ENCODE measurements at regions not wholly inside any gene's neighbourhood (a gene's known extent, or its start where the extent isn't known, plus 50 kb on each side); places are given as distances from the start of the nearest gene placed in this dataset.

DNA sequence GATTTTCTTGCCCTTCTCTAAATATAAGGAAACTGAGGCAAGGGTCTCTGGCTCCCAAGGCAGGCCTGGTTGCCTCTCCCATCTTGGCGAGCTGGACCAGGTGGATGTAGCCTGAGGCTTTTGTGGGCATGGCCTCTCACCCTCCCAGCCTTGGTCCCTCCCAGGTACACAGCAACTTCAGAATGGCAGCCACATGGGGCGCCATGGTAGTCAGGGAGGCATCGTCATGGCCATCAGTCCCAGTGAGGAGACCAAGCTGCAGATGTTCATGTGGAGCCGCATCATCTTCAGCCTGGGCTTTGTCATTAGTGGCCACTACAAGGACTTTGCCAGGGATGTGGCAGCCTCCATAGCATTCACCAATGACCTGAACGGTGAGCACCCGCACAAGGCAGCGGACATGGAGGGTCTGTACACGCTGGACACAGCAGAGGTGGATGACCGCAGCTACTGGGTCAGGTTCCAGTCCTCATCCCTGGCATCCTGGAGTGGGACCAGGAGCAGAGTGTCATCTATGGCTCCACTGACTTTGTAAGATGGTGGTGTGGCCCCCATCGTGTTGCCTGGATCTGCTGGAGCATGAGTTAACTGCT is 165.8 kb upstream of the ZNF267 start:
- peaks cover 31% of the 10 kb centered on the region for H3K36me3 Mint-ChIP-seq (ENCODE audit: insufficient read depth, unreplicated experiment)
- H3K4me1 Mint-ChIP-seq (ENCODE audit: low read depth, unreplicated experiment) = no peaks in the 10 kb centered on the region
- no peaks in the 10 kb centered on the region for H3K27me3 Mint-ChIP-seq (ENCODE audit: unreplicated experiment)
- TF ChIP-seq, protein P1, sequence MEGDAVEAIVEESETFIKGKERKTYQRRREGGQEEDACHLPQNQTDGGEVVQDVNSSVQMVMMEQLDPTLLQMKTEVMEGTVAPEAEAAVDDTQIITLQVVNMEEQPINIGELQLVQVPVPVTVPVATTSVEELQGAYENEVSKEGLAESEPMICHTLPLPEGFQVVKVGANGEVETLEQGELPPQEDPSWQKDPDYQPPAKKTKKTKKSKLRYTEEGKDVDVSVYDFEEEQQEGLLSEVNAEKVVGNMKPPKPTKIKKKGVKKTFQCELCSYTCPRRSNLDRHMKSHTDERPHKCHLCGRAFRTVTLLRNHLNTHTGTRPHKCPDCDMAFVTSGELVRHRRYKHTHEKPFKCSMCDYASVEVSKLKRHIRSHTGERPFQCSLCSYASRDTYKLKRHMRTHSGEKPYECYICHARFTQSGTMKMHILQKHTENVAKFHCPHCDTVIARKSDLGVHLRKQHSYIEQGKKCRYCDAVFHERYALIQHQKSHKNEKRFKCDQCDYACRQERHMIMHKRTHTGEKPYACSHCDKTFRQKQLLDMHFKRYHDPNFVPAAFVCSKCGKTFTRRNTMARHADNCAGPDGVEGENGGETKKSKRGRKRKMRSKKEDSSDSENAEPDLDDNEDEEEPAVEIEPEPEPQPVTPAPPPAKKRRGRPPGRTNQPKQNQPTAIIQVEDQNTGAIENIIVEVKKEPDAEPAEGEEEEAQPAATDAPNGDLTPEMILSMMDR (IDR thresholded peaks at IDR 0.05; ENCODE audit: unreplicated experiment) = no peak
- CTCF ChIA-PET = no interaction called here
- no TSS peak for BruUV-seq (replicated peaks)
- intact Hi-C loops (cut with micrococcal nuclease; ENCODE audit: unreplicated experiment) = no loop called here
- H3K9me3 Mint-ChIP-seq (ENCODE audit: low read depth, unreplicated experiment) = no peaks in the 10 kb centered on the region
- H3K4me3 Mint-ChIP-seq (ENCODE audit: low read depth, unreplicated experiment) = no peak overlapping the region
- no peak for DNase-seq
- H3K27ac Mint-ChIP-seq (ENCODE audit: unreplicated experiment) = no peak overlapping the region

DNA sequence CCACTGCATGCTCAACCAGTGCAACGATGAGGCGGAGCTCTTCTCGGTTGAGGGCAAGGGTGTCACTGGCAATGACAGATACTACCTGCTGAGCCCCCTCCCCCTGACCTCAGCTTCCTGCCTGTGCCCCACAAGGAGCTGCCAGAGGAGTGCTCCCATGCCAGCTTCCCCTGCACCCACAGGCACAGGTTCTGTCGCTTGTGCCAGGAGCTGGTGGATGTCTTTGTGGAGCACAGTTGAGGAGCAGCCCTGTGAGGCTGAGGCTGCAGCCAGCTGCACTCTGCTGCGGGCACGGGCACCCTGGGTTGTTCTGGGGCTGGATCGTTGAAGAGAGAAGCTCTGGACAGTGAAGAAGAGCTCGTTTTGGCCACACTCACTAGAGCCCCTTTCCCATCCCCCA is 165.3 kb upstream of the ZNF267 start:
- Mint-ChIP-seq H3K9me3 (ENCODE audit: low read depth, unreplicated experiment) (no peaks in the 10 kb centered on the region), H3K27me3 (ENCODE audit: unreplicated experiment) (no peaks in the 10 kb centered on the region), H3K27ac (ENCODE audit: unreplicated experiment) (no peak overlapping the region), H3K36me3 (ENCODE audit: insufficient read depth, unreplicated experiment) (peaks cover 36% of the 10 kb centered on the region), H3K4me3 (ENCODE audit: low read depth, unreplicated experiment) (no peak overlapping the region), H3K4me1 (ENCODE audit: low read depth, unreplicated experiment) (no peaks in the 10 kb centered on the region)
- intact Hi-C loops (cut with micrococcal nuclease; ENCODE audit: unreplicated experiment) = no loop called here
- BruUV-seq (replicated peaks) = no TSS peak
- DNase-seq = no peak
- TF ChIP-seq, protein P1 (IDR thresholded peaks at IDR 0.05; ENCODE audit: unreplicated experiment) = no peak
- CTCF ChIA-PET = no interaction called here

DNA sequence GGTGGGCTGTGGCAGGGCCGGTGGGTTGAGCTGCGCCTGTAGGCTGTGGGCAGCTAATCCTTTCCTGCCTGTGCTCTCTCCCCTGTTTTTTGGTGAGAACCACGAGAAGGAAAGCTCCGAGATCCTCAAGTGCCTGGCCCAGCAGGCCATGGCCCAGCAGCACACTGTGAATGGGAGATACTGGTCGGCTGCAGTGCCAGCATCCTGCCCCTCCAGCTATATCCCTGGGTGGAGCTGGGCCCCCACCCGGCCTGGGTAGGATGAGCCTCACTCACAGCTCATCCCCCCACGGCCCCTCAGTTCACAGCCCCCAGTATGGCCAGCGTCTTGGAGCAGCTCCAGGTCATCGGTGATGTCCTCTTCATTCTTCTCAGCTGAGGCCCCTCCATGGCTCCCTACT is 164.4 kb upstream of the ZNF267 start:
- no TSS peak for BruUV-seq (replicated peaks)
- CTCF ChIA-PET = no interaction called here
- peaks cover 4% of the 10 kb centered on the region for H3K4me1 Mint-ChIP-seq (ENCODE audit: low read depth, unreplicated experiment)
- TF ChIP-seq, protein P1 (IDR thresholded peaks at IDR 0.05; ENCODE audit: unreplicated experiment) = no peak
- intact Hi-C loops (cut with micrococcal nuclease; ENCODE audit: unreplicated experiment) = no loop called here
- no peak for DNase-seq
- peaks cover 44% of the 10 kb centered on the region for H3K36me3 Mint-ChIP-seq (ENCODE audit: insufficient read depth, unreplicated experiment)
- H3K27me3 Mint-ChIP-seq (ENCODE audit: unreplicated experiment) = no peaks in the 10 kb centered on the region
- no peaks in the 10 kb centered on the region for H3K9me3 Mint-ChIP-seq (ENCODE audit: low read depth, unreplicated experiment)
- no peak overlapping the region for H3K27ac Mint-ChIP-seq (ENCODE audit: unreplicated experiment)
- no peak overlapping the region for H3K4me3 Mint-ChIP-seq (ENCODE audit: low read depth, unreplicated experiment)

DNA sequence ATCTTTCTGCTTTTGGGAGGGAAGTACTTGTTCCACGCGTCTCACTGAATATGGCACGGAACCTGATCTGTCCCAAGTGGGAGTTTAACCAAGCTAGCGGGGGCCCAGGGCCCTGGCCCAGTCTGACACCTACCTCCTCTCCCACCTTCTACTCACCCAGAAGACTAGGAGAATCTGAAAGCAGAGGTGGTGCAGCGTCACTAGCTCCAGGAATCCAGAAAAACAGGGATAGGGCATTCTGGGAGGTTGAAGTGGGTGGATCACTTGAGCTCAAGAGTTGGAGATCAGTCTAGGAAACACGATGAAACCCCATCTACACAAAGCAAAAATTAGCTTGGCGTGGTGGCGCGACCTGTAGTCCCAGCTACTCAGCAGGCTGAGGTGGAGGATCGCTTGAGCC is 163.5 kb upstream of the ZNF267 start:
- H3K36me3 Mint-ChIP-seq (ENCODE audit: insufficient read depth, unreplicated experiment) = peaks cover 51% of the 10 kb centered on the region
- intact Hi-C loops (cut with micrococcal nuclease; ENCODE audit: unreplicated experiment) = loop anchor here (5.0 to 10.0 kb wide), 3 partner anchors 55 to 223 kb away; no protein-coding TSS in a partner anchor
- H3K27ac Mint-ChIP-seq (ENCODE audit: unreplicated experiment) = no peak overlapping the region
- no peak overlapping the region for H3K4me3 Mint-ChIP-seq (ENCODE audit: low read depth, unreplicated experiment)
- no peaks in the 10 kb centered on the region for H3K27me3 Mint-ChIP-seq (ENCODE audit: unreplicated experiment)
- CTCF ChIA-PET = interaction anchor here (0.7 kb wide), 1 partner anchor 10 kb away, joined by 3 read pairs; no protein-coding TSS in a partner anchor
- H3K9me3 Mint-ChIP-seq (ENCODE audit: low read depth, unreplicated experiment) = no peaks in the 10 kb centered on the region
- peaks cover 13% of the 10 kb centered on the region for H3K4me1 Mint-ChIP-seq (ENCODE audit: low read depth, unreplicated experiment)
- DNase-seq = no peak
- BruUV-seq (replicated peaks) = no TSS peak
- TF ChIP-seq, protein P1 (IDR thresholded peaks at IDR 0.05; ENCODE audit: unreplicated experiment) = no peak
